ENCODE measurements at regions not wholly inside any gene's neighbourhood (a gene's known extent, or its start where the extent isn't known, plus 50 kb on each side); places are given as distances from the start of the nearest gene placed in this dataset.

GRCh38 chr2:219836647-219837177 lies 209.3 kb downstream of the SLC4A3 start:
- 60 to 77% (median 62%) methylated on average over 4 of the region's 4 CpGs for WGBS, 5 donors

GRCh38 chr2:219844401-219845091 lies 217.1 kb downstream of the SLC4A3 start:
- Histone ChIP-seq H3K36me3 (no peaks in the 10 kb centered on the region), H3K4me3 (no peak overlapping the region), H3K27ac (no peak overlapping the region), H3K9me3 (no peaks in the 10 kb centered on the region), H3K27me3 (peaks cover 0 to 14% (median 4%) of the 10 kb centered on the region in 3 donors), H3K4me1 (no peaks in the 10 kb centered on the region)
- TF ChIP-seq POLR2A (IDR thresholded peaks at IDR 0.05) (no peak), EP300 (IDR thresholded peaks at IDR 0.05) (no peak), POLR2AphosphoS5 (IDR thresholded peaks at IDR 0.05) (no peak), CTCF (IDR thresholded peaks at IDR 0.05) (no peak)
- peak in 1 of 2 donors; percentile 46 for DNase-seq
- WGBS, 5 donors = 51 to 55% (median 51%) methylated on average over 7 of the region's 7 CpGs
- intact Hi-C loops (cut with DNase I; ENCODE audit: low total_unique reads) = no loop called here

More at GRCh38 chr2:219836647-219837177, 209.3 kb downstream of the SLC4A3 start:
- H3K9me3 ChIP-seq = no peaks in the 10 kb centered on the region
- no peaks in the 10 kb centered on the region for H3K36me3 ChIP-seq
- TF ChIP-seq POLR2A (IDR thresholded peaks at IDR 0.05) (no peak), CTCF (IDR thresholded peaks at IDR 0.05) (peak in 3 of 7 experiments; percentile 11 to 37 (median 12))
- peak in 1 of 2 donors; percentile 32 for DNase-seq
- H3K4me1 ChIP-seq = no peaks in the 10 kb centered on the region
- H3K4me3 ChIP-seq = no peak overlapping the region
- intact Hi-C loops (cut with DNase I; ENCODE audit: low total_unique reads) = no loop called here
- H3K27me3 ChIP-seq = peaks cover 0 to 15% (median 0%) of the 10 kb centered on the region in 3 donors
- no peak overlapping the region for H3K27ac ChIP-seq

GRCh38 chr2:219848882-219849281 lies 221.5 kb downstream of the SLC4A3 start:
- H3K27me3 ChIP-seq = peaks cover 0 to 22% (median 0%) of the 10 kb centered on the region in 3 donors
- no peak for TF ChIP-seq CTCF (IDR thresholded peaks at IDR 0.05)
- TF ChIP-seq EP300 (IDR thresholded peaks at IDR 0.05) = no peak
- no peak for TF ChIP-seq POLR2AphosphoS5 (IDR thresholded peaks at IDR 0.05)
- no peak for TF ChIP-seq POLR2A (IDR thresholded peaks at IDR 0.05)
- H3K36me3 ChIP-seq = no peaks in the 10 kb centered on the region
- intact Hi-C loops (cut with DNase I; ENCODE audit: low total_unique reads) = no loop called here
- H3K9me3 ChIP-seq = no peaks in the 10 kb centered on the region
- no peak overlapping the region for H3K27ac ChIP-seq
- H3K4me3 ChIP-seq = no peak overlapping the region
- no peak for DNase-seq
- 74 to 96% (median 88%) methylated on average over 3 of the region's 3 CpGs for WGBS, 5 donors
- H3K4me1 ChIP-seq = no peaks in the 10 kb centered on the region

DNA sequence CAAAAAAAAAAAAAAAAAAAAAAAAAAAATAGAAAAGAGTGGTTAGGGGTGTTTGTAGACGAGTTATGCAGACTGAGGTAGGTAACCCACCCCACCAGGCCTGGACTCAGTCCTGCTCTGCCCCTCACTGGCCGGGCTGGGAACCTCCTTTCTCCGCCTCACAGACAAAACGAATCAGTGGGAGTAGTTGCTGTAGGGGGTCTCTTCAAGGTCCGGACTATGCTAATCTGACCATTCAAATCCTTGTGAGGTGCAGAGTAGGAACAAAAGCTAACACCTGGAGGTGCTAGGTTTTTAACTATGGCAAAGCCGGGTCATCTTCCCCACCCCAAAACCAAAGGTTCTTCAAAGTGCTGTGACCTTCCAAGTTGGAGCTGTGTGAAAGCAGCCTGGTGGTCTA lies 223.7 kb downstream of the SLC4A3 start:
- no peaks in the 10 kb centered on the region for H3K9me3 ChIP-seq
- 53 to 65% (median 63%) methylated on average over 6 of the region's 6 CpGs for WGBS, 5 donors
- H3K4me1 ChIP-seq = no peaks in the 10 kb centered on the region
- H3K27me3 ChIP-seq = peaks cover 0 to 33% (median 3%) of the 10 kb centered on the region in 3 donors
- TF ChIP-seq POLR2A (IDR thresholded peaks at IDR 0.05) (no peak), EP300 (IDR thresholded peaks at IDR 0.05) (no peak)
- intact Hi-C loops (cut with DNase I; ENCODE audit: low total_unique reads) = no loop called here
- no peak overlapping the region for H3K4me3 ChIP-seq
- DNase-seq = no peak
- no peaks in the 10 kb centered on the region for H3K36me3 ChIP-seq
- H3K27ac ChIP-seq = no peak overlapping the region
